IPS-15b (cell line): ENCODE measurements at regions not wholly inside any gene's neighbourhood (a gene's known extent, or its start where the extent isn't known, plus 50 kb on each side); places are given as distances from the start of the nearest gene placed in this dataset.
"Not testable (repeated sequence)": the region's sequence is repeated elsewhere in the genome, so short reads cannot be mapped to it uniquely, and the experiment has no call there.

Experiments used
- H3K27me3 ChIP-seq: one replicate; pipeline ENCODE4 v1.6.1; 2013; ENCODE audit warnings: low read length; ENCODE audit not compliant: control insufficient read depth, insufficient read depth
- H3K36me3 ChIP-seq: one replicate; pipeline ENCODE4 v1.6.1; 2013; ENCODE audit warnings: low read length; ENCODE audit not compliant: control insufficient read depth, insufficient read depth
- H3K4me1 ChIP-seq: one replicate; pipeline ENCODE4 v1.6.1; 2013; ENCODE audit warnings: mild to moderate bottlenecking, low read length; ENCODE audit not compliant: control insufficient read depth, insufficient read depth
- H3K4me3 ChIP-seq: one replicate; pipeline ENCODE4 v1.5.1; 2013; ENCODE audit warnings: low read depth, low read length
- H3K9ac ChIP-seq: one replicate; pipeline ENCODE4 v1.6.1; 2013; ENCODE audit warnings: low read depth, mild to moderate bottlenecking, low read length
- H3K9me3 ChIP-seq: one replicate; pipeline ENCODE4 v1.6.1; 2013; ENCODE audit warnings: mild to moderate bottlenecking, low read length; ENCODE audit not compliant: control insufficient read depth, insufficient read depth

GRCh38 chr1:147103416-147104155, 68.7 kb downstream of the PRKAB2 start:
- not testable (repeated sequence) for H3K4me3 ChIP-seq, H3K9ac ChIP-seq, H3K36me3 ChIP-seq, H3K4me1 ChIP-seq, H3K27me3 ChIP-seq, H3K9me3 ChIP-seq

- H3K9ac ChIP-seq: no peak overlapping the region
- no peaks in the 10 kb centered on the region for H3K36me3 ChIP-seq
- H3K27me3 ChIP-seq: no peaks in the 10 kb centered on the region
Measured at GRCh38 chr1:147099192-147099591, 73.1 kb downstream of the PRKAB2 start.

GRCh38 chr1:147098338-147098973, 73.8 kb downstream of the PRKAB2 start:
- not testable (repeated sequence) for H3K9me3 ChIP-seq, H3K4me1 ChIP-seq, H3K36me3 ChIP-seq, H3K27me3 ChIP-seq, H3K4me3 ChIP-seq, H3K9ac ChIP-seq

More at GRCh38 chr1:147099192-147099591, 73.1 kb downstream of the PRKAB2 start:
- Histone ChIP-seq H3K4me1 (no peaks in the 10 kb centered on the region), H3K4me3 (no peak overlapping the region), H3K9me3 (no peaks in the 10 kb centered on the region)

DNA sequence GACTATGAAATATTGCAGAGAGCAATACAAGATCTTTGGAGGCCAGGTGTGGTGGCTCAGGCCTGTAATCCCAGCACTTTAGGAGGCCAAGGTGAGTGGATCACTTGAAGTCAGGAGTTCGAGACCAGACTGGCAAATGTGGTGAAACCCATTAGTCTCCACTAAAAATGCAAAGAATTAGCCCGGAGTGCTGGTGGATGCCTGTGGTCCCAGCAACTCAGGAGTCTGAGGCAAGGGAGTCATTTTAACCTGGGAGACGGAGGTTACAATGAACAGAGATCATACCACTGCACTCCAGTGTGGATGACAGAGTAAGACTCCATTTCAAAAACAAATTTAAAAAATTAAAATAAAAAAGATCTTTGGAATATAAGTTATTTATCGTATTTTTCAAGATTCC, 76.6 kb downstream of the PRKAB2 start:
- Histone ChIP-seq H3K9me3 (no peaks in the 10 kb centered on the region), H3K9ac (no peak overlapping the region), H3K27me3 (no peaks in the 10 kb centered on the region), H3K4me3 (no peak overlapping the region), H3K4me1 (peaks cover 3% of the 10 kb centered on the region), H3K36me3 (no peaks in the 10 kb centered on the region)

GRCh38 chr1:147091801-147092200, 80.5 kb downstream of the PRKAB2 start:
- Histone ChIP-seq H3K9me3 (no peaks in the 10 kb centered on the region), H3K4me3 (no peak overlapping the region), H3K4me1 (peaks cover 3% of the 10 kb centered on the region), H3K36me3 (no peaks in the 10 kb centered on the region), H3K9ac (no peak overlapping the region), H3K27me3 (no peaks in the 10 kb centered on the region)

GRCh38 chr1:147089457-147089856, 82.8 kb downstream of the PRKAB2 start:
- Histone ChIP-seq H3K4me1 (peaks cover 3% of the 10 kb centered on the region), H3K9ac (no peak overlapping the region), H3K27me3 (peaks cover 13% of the 10 kb centered on the region), H3K36me3 (no peaks in the 10 kb centered on the region), H3K4me3 (no peak overlapping the region), H3K9me3 (no peaks in the 10 kb centered on the region)

DNA sequence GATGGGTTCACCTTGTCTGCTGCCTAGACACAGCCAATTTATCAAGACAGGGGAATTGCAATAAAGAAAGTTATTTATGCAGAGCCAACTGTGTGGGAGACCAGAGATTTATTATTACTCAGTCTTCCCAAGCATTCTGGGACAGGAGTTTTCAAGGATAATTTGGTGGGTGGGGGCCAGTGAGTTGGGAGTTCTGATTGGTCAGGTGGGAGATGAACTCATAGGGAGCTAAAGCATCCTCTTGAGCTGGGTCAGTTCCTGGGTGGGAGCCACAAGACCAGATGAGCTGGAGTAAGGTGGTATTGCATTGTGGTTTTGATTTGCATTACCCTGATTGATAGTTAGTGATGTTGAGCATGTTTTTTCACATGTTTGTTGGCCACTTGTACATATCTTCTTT, 86.1 kb downstream of the PRKAB2 start:
- Histone ChIP-seq H3K9ac (no peak overlapping the region), H3K4me3 (no peak overlapping the region), H3K27me3 (peaks cover 40% of the 10 kb centered on the region), H3K4me1 (no peaks in the 10 kb centered on the region), H3K9me3 (no peaks in the 10 kb centered on the region), H3K36me3 (no peaks in the 10 kb centered on the region)

- no peaks in the 10 kb centered on the region for H3K36me3 ChIP-seq
- H3K27me3 ChIP-seq: peaks cover 56% of the 10 kb centered on the region
- H3K4me3 ChIP-seq: peak overlapping the region; percentile 87
- H3K4me1 ChIP-seq: no peaks in the 10 kb centered on the region
- no peaks in the 10 kb centered on the region for H3K9me3 ChIP-seq
- peak overlapping the region; percentile 93 for H3K9ac ChIP-seq
Measured at GRCh38 chr1:147084273-147085096, 87.8 kb downstream of the PRKAB2 start.

DNA sequence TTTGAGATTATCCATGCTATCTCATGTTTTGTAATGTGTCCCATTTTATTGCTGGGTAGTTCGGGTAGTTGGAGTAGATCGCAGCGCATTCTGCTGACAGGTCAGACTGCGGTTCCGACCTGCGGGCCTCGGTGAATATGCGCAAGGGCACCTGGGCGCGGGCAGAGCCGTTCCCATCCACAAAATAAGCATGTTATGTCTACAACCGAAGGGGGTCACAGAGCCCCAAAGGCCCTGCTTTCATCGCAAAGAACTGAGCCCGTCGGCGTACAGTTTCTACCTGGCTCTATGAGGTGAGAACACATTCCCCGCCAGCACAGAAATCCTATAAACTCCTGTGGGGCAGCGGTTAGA, 88.4 kb downstream of the PRKAB2 start:
- Histone ChIP-seq H3K4me1 (peaks cover 1% of the 10 kb centered on the region), H3K9ac (no peak overlapping the region), H3K9me3 (no peaks in the 10 kb centered on the region), H3K4me3 (peak overlapping the region; percentile 28), H3K27me3 (peaks cover 62% of the 10 kb centered on the region), H3K36me3 (no peaks in the 10 kb centered on the region)

GRCh38 chr1:147080671-147081394, 91.4 kb downstream of the PRKAB2 start:
- Histone ChIP-seq H3K9ac (no peak overlapping the region), H3K4me3 (peak overlapping the region; percentile 58), H3K9me3 (no peaks in the 10 kb centered on the region), H3K4me1 (peaks cover 10% of the 10 kb centered on the region), H3K27me3 (peaks cover 87% of the 10 kb centered on the region), H3K36me3 (no peaks in the 10 kb centered on the region)

GRCh38 chr1:147080006-147080661, 92.1 kb downstream of the PRKAB2 start:
- Histone ChIP-seq H3K27me3 (peaks cover 87% of the 10 kb centered on the region), H3K4me3 (peak overlapping the region; percentile 58), H3K9me3 (no peaks in the 10 kb centered on the region)

More at GRCh38 chr1:147080006-147080661, 92.1 kb downstream of the PRKAB2 start:
- H3K4me1 ChIP-seq: peaks cover 10% of the 10 kb centered on the region
- peak overlapping the region; percentile 37 for H3K9ac ChIP-seq
- no peaks in the 10 kb centered on the region for H3K36me3 ChIP-seq
